IPS-18c (cell line): ENCODE measurements at regions not wholly inside any gene's neighbourhood (a gene's known extent, or its start where the extent isn't known, plus 50 kb on each side); places are given as distances from the start of the nearest gene placed in this dataset.
"Not testable (repeated sequence)": the region's sequence is repeated elsewhere in the genome, so short reads cannot be mapped to it uniquely, and the experiment has no call there.

ENCODE experiments used
- H3K4me3 ChIP-seq: 2 replicates; pipeline ENCODE4 v1.7.0; 2013; ENCODE audit warnings: low read depth, mild to moderate bottlenecking, low read length, moderate library complexity; ENCODE audit not compliant: insufficient read depth
- H3K9me3 ChIP-seq: one replicate; pipeline ENCODE4 v1.6.1; 2013; ENCODE audit warnings: mild to moderate bottlenecking, low read length, moderate library complexity; ENCODE audit not compliant: control insufficient read depth, insufficient read depth

DNA sequence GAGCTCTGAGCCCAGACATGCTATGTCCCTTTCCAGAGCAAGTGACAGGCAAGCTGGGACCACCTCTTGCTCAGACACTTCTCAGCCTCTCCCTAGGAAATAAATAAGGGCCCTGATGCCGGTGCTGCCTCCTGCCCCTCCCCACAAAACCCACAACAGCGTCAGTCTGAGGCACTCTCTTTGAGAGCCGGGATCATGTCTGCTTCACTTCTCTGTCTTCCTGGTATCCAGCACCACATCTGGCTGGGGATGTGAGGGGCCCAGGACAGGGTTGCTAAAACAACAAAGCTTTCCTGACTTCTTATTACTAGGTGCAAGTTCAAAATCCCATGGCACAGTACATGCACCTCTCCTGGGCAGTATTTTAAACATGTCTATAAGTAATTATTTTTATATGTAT lies 103.9 kb upstream of the GLI2 start:
- no peak overlapping the region for H3K4me3 ChIP-seq
- no peaks in the 10 kb centered on the region for H3K9me3 ChIP-seq

DNA sequence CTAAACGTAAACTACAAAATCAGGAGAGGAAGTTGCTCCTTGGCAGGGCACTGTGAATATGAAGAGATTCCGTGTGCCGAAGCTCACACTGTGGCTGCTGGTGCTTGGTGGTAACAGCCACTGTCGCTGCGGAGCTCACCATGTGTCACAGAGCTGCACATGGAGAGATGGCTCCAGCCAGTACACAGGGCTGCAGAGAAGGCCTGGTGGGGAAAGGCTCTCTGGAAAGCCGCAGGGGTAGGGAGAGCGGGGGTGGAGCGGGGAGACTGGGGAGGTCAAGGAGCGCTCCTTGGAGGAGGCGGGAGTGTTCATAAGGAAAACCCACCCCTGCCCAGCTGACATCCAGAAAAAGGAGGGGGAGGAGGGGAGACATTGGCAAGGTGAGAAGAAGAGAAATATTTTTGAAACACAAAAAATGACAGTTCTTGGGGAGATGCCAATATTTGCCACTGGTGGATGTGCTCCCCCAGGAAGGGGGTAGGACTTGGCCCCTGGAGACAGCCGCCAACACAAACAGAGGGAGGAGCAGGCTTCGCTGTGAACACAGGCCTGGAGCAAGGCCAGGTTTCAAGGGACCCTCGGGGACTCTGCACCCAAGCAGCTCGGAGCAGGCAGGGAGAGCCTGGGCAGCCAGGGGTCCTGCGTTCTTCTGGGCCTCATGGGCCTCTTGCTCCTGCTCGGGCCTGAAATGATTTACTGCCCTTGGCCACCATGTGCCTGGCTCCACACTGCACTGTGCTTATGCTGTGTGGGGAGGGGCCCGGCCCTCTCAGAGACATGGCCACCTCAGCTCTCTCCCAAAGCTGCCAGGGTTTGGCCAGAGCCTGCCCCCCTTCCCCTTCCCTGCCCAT lies 102.6 kb upstream of the GLI2 start:
- Histone ChIP-seq H3K9me3 (no peaks in the 10 kb centered on the region), H3K4me3 (no peak overlapping the region)

DNA sequence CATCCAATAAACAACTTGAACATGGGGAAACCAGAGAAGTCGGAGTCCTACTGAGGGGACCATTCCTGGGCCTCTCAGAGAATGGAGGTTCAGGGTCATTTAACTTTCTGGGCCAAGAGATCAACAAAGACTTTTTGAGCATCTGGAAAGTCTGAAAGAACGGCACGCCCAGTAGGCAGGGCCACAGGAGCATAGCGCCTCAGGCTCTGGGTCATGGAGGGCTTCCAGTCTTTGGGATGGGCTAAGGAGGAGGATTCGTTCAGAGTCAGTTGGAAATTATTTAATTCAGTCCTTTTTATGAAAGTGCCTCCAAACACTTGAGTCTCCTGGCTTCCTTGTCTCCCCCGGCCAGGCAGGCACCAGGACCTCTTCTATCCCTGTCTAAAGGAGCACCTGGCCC lies 101.1 kb upstream of the GLI2 start:
- H3K4me3 ChIP-seq: no peak overlapping the region
- no peaks in the 10 kb centered on the region for H3K9me3 ChIP-seq

DNA sequence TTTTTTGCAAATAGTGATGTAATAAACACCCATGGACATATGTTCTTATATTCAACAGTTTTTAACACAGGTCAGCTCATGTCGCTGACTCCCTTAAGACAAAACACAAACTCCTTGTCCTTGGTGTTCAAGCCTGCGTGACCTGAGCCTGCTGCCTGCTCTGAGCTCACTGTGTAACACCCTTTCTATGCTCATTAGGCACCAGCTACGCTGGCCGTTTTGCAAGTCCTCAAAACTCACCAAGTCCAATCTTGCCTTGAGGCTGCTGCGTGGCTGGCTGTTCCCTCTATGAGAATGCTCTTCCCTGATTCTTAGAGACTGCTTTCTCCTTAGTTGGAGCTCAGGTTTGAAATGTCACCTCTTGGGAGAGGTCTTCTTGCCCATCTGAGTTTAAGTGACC lies 100.5 kb upstream of the GLI2 start:
- no peak overlapping the region for H3K4me3 ChIP-seq

DNA sequence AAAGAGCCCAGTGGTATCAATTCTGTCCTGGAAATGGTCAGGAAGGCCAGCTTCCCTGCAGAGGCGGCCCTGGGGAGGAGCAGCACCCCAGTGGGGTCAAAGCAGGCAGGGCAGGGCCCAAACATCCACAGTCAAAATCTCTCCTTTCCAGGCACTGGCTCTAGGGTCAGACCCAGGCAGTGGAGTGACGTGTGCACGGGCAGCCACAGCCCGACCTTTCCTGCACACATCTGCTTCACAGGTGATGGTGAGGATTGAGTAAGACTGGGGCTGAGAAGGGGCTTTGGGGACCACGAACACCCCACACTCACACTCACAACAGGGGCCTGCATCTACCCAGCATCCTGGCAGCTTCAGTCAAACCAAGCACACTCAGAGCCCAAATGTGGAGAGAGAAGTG lies 97.8 kb upstream of the GLI2 start:
- Histone ChIP-seq H3K9me3 (no peaks in the 10 kb centered on the region), H3K4me3 (no peak overlapping the region)

More for the DNA sequence above, 100.5 kb upstream of the GLI2 start:
- no peaks in the 10 kb centered on the region for H3K9me3 ChIP-seq

DNA sequence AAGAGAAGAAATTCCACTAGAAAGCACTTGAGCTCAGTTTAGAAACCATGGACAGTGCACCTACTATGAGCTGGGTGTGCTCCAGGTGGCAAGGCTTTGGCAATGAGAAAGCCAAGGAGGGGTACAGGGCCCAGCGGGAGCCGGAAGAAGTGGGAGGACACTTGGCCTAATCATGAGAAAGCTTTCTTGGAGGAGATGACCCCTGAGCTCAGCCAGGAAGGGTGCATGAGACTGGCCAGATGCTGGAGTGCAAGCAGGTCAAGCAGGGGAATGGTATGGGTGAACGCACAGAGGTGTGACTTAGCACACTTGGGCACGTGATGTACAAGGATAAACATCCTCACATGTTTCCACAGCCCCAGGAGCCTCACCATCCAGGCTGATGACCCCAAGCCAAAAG lies 97.2 kb upstream of the GLI2 start:
- H3K9me3 ChIP-seq: no peaks in the 10 kb centered on the region
- no peak overlapping the region for H3K4me3 ChIP-seq

DNA sequence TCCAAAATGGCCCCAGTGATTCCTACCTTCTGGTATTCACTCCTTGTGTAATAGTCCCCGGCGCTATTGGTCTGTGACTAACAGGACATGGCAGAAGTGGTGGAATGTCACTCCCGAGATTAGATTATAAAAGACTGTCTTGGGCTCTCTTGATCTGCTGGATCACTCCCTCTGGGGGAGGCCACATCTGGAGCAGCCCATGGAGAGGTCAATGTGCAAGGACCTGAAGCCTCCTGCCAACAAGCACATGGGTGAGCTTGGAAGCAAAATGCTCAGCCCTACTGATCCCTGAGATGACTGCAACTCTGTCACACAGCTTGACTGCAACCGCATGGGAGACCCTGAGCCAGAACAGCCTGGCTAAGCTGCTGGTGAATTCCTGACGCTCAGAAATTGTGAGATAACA lies 94.3 kb upstream of the GLI2 start:
- no peaks in the 10 kb centered on the region for H3K9me3 ChIP-seq
- no peak overlapping the region for H3K4me3 ChIP-seq

DNA sequence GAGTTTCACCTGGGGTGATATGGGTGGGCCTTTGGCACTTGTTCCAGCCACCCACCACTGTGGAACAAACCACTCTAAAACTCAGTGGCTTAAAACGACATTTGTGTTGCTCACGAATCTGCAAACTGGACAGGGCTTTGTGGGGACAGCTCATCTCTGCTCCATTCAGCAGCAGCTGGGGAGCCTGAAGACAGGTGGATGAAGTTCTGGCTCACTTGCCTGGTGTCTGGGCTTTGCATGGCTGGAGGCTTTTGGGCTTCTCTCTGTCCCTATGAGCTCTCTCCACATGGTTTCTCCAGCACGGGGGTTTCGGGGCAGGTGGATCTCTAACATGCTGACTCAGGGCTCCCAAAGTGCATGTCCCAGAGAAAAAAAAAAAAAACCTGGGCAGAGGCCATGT lies 93.0 kb upstream of the GLI2 start:
- H3K9me3 ChIP-seq: no peaks in the 10 kb centered on the region
- H3K4me3 ChIP-seq: no peak overlapping the region

DNA sequence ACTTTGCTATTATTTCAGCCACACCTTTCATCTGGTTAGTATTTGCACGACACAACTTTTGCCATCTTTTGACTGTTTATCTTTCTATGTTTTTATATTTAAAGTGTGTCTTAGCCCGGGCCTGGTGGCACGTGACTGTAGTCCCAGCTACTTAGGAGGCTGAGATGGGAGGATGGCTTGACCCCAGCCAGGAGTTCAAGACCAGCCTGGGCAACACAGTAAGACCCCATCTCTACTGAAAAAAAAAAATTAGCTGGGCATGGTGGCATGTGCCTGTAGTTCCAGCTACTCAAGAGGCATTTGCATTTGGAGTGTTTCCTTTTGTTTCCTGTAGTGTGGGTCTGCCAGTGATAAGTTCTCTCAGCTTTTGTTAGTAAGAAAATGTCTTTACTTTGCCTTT lies 88.7 kb upstream of the GLI2 start:
- H3K9me3 ChIP-seq: peaks cover 6% of the 10 kb centered on the region
- no peak overlapping the region for H3K4me3 ChIP-seq

DNA sequence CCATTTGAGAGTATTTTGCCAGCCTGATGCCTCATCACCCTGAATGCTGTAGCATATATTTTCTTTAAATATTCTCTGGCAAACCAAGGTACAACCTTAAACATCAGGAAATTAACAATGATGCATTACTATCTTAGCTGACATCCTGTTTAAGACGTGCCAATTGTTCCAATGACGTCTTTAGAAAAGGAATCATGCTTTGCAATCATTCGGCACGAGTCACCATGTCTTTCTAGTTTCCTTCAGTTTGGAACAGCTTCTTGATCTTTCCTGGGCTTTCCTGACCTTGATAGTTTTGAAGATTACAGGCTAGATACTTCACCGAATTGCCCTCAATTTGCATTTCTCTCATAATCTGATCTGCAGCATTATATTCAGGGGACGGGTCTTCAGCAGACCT lies 88.2 kb upstream of the GLI2 start:
- Histone ChIP-seq H3K9me3 (peaks cover 7% of the 10 kb centered on the region), H3K4me3 (no peak overlapping the region)

DNA sequence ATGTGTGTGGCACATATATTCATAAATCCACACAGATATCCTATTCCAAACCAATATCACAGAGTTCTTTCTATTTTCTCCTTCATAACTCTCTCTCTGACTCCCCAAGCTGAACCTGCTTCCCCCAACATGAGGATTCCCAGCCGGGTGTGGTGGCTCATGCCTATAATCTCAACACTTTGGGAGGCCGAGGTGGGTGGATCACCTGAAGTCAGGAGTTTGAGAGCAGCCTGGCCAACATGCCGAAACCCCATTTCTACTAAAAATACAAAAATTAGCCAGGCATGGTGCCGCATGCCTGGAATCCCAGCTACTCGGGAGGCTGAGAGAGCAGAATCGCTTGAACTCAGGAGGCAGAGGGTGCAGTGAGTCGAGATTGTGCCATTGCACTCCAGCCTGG lies 86.3 kb upstream of the GLI2 start:
- peaks cover 16% of the 10 kb centered on the region for H3K9me3 ChIP-seq
- H3K4me3 ChIP-seq: not testable (repeated sequence)

DNA sequence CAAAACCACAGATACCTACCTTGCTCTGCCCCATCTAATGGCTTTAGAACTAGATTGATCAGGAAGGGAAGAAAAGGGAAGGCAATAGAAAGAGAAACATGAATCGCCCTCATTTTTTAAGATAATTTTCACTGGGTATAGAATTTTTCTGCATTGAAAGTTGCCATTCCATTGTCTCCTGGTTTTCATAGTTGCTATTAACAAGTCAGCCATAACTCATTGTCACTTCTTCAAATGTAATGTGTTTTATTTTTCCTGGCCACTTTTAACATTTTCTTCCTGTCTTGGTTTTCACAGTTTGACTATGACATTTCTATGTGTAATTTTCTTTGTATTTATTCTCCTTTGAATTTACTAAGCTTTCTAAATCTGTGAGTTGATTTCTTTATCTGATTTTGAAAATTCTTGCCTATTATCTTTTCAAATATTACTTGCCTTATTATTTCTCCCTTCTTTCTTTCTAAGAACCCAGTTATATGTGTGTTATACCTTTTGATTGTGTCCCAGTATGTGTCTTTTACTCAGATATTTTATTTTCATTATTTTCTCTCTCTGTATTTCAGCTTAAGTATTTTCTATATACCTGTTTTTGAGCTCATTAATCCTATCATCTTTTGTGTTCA lies 85.5 kb upstream of the GLI2 start:
- Histone ChIP-seq H3K9me3 (peaks cover 16% of the 10 kb centered on the region), H3K4me3 (no peak overlapping the region)

DNA sequence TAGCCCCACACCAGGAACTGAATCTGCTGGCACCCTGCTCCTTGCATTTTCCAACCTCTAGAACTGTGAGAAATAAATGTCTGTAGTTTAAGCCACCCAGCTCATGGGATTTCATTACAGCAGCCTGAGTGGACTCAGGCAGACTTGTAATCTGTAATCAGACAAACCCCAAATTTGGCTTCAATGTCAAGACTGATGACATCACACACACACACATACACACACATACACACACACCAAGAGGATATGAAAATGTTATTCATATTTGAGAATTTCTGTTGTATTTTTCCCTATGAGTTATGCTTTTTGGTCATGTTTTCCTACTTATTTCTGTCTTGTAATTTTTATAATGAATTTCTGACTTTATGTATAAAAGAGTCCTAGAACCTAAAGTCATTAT lies 83.8 kb upstream of the GLI2 start:
- Histone ChIP-seq H3K9me3 (peaks cover 16% of the 10 kb centered on the region), H3K4me3 (no peak overlapping the region)

DNA sequence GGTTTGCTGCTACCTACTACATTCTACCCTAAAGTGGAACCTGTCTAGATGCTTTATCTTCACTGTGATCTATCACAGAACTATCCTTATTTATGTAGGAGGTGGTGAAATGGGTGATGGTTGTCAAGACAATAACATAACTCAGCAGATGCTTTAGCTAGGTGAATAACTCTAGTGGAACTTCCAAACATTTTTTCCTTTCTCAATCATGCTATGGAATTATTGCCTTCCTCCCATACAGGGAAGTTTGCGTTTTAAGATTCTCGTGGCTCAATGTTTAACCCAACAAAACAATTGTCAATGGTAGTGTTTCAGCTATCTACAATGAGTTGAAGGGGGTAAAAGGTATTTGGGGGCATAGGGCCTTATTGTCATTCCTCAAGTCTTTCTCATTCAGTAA lies 82.6 kb upstream of the GLI2 start:
- Histone ChIP-seq H3K4me3 (no peak overlapping the region), H3K9me3 (peaks cover 16% of the 10 kb centered on the region)

DNA sequence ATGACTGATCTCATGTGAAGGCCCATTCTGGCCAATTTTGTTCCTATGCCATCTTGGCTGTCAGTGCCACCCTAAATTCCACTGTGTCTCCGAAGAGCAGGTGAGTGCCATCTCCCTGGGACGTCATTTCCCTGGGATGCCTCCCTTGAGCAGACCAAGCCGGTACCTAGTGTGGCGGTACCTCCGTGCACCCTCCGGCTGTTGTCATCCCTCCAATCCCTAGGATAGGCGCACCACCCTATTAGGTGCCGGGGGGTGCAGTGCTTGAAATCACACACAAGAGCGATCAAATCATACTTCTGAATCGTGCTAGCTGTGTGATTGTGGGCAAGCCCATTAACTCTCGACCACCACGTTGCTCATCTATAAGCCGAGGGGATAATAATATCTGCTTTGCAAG lies 81.8 kb upstream of the GLI2 start:
- peaks cover 16% of the 10 kb centered on the region for H3K9me3 ChIP-seq
- H3K4me3 ChIP-seq: peak overlapping the region; percentile 4; the same call in 1 of the 2 replicates

DNA sequence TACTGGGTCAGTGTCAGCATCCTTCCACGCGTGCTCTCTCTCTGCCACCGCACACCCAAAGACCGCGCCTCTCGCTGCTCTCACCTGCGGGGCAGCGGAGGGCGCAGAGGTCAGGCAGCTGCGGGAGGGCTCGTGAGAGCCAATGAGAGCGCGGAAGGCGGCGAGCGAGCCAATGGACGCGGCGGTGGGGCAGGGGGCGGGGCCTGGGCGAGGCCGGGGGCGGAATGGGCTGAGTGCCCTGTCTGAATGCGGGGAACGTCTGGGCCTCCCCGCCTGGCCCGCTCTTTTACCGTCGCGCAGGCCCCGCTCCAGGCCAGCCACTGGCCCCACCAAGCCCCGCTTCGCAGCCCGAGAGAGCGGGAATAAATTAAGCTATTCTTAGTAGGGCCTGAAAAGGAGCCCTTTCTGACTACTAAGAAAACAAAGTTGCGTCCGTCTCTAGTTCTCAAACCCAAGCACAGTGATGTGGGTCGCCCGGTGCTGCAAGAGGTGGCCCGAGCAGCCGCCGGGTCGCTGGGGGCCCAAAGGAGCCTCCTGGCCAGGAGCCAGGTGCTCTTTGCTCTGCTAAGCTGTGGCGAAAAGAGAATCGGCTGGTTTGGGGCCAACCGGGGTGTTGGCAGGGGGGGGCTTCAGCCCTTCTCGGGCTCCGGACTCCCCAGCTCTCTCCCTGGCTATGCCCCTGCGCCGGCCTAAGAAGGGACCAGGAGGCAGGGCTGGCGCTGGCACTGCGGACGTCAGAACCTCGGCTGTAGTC lies 81.1 kb upstream of the GLI2 start:
- Histone ChIP-seq H3K4me3 (peak overlapping the region; percentile 4), H3K9me3 (peaks cover 15% of the 10 kb centered on the region)

DNA sequence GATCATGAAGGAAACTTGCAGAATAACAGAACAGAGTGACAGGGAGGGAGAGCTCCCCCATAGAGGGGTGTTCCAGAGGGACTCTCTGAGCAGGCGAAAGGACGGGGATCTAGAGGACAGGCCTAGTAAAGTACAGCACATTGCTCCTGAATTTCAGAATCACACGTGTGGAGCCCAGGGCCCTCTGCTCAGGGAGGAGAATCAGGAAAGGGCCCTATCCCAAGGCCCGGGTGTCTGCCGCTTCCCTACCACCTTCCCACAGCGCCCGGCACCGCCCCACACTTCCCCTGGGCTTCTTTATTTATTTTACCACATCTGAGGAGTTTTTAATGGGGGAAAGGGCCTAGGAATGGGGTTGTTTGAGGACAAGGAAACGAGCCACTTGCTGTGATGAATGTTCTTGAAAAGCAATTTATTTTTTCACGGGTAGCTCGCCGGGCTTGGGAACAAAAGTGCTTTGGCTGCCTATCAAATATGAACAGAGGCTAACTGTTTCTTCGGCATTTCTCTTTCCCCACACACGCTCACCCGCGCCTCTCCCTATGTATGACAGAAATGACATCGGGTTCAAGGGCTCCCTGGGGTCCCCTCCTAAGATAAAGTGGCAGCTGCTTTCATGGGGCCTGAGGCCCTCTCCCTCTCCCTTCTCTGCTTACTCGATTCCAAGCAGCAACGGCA lies 79.3 kb upstream of the GLI2 start:
- Histone ChIP-seq H3K9me3 (peaks cover 11% of the 10 kb centered on the region), H3K4me3 (no peak overlapping the region)
